Ascending aorta (tissue), 2 donors: ENCODE measurements at regions not wholly inside any gene's neighbourhood (a gene's known extent, or its start where the extent isn't known, plus 50 kb on each side); places are given as distances from the start of the nearest gene placed in this dataset.

Experiments
- DNase-seq, 2 donors: peaks; one replicate each; pipeline ENCODE4 v3.0.0-alpha.2; 2019; ENCODE audit warnings: low spot score in 2 of 2
- H3K27ac ChIP-seq, 2 donors: fragments of 200-600 bp; sonication (generic); one replicate each; pipeline ENCODE4 v1.5.1; 2016 to 2017; ENCODE audit warnings: mild to moderate bottlenecking in 1 of 2
- H3K27me3 ChIP-seq: fragments of 200-600 bp; sonication (generic); one replicate; pipeline ENCODE4 v1.5.1; 2017
- H3K36me3 ChIP-seq, 2 donors: fragments of 200-600 bp; sonication (generic); one replicate each; pipeline ENCODE4 v1.5.1; 2016
- H3K4me1 ChIP-seq, 2 donors: fragments of 200-600 bp; sonication (generic); one replicate each; pipeline ENCODE4 v1.5.1; 2016 to 2017; ENCODE audit warnings: mild to moderate bottlenecking in 1 of 2
- H3K4me3 ChIP-seq, 2 donors: fragments of 200-600 bp; sonication (generic); one replicate each; pipeline ENCODE4 v1.5.1; 2016 to 2017; ENCODE audit warnings: mild to moderate bottlenecking in 1 of 2
- H3K9me3 ChIP-seq, 2 donors: fragments of 200-600 bp; sonication (generic); one replicate each; pipeline ENCODE4 v1.5.1; 2016
- CTCF ChIP-seq, 3 experiments: fragments of 200-600 bp in 2 of 3; fragments of 450-650 bp in 1 of 3; sonication (generic) in 2 of 3; IDR thresholded peaks; one replicate each; pipeline ENCODE4 v1.5.1; 2016 to 2019; ENCODE audit warnings: antibody characterized with exemption in 3 of 3, mild to moderate bottlenecking in 1 of 3, moderate library complexity in 1 of 3
- intact Hi-C: fragments of 100-400 bp; cut with DNase I; formaldehyde crosslinking; loops from one replicate; pipeline ENCODE4 v1.15.1; 2023

- Histone ChIP-seq H3K27me3 (peaks cover 18% of the 10 kb centered on the region), H3K27ac (no peak overlapping the region), H3K4me1 (peaks cover 11 to 18% of the 10 kb centered on the region in 2 donors), H3K9me3 (no peaks in the 10 kb centered on the region), H3K4me3 (peak overlapping the region; percentile 53 to 70), H3K36me3 (no peaks in the 10 kb centered on the region)
- intact Hi-C loops = loop anchor here (5.0 kb wide), 1 partner anchor 623 kb away; the partner anchor contains the start of gene UCHL1
- no peak for DNase-seq
- TF ChIP-seq CTCF (IDR thresholded peaks at IDR 0.05) = no peak
These were observed 55.0 kb upstream of the TMEM33 start for GRCh38 chr4:41880022-41880837.

- Histone ChIP-seq H3K27me3 (peaks cover 18% of the 10 kb centered on the region), H3K4me3 (no peak overlapping the region), H3K9me3 (no peaks in the 10 kb centered on the region), H3K27ac (no peak overlapping the region), H3K4me1 (peaks cover 11 to 18% of the 10 kb centered on the region in 2 donors), H3K36me3 (no peaks in the 10 kb centered on the region)
- no peak for DNase-seq
- intact Hi-C loops = no loop called here
- TF ChIP-seq CTCF (IDR thresholded peaks at IDR 0.05) = no peak
These were observed 55.7 kb upstream of the TMEM33 start for GRCh38 chr4:41879552-41879951.

- DNase-seq = no peak
- Histone ChIP-seq H3K9me3 (no peaks in the 10 kb centered on the region), H3K4me3 (no peak overlapping the region), H3K27me3 (peaks cover 18% of the 10 kb centered on the region), H3K27ac (no peak overlapping the region), H3K4me1 (peaks cover 11 to 18% of the 10 kb centered on the region in 2 donors), H3K36me3 (no peaks in the 10 kb centered on the region)
- no peak for TF ChIP-seq CTCF (IDR thresholded peaks at IDR 0.05)
- intact Hi-C loops = no loop called here
These were observed 56.2 kb upstream of the TMEM33 start for GRCh38 chr4:41878991-41879491.

- no peak for DNase-seq
- intact Hi-C loops = no loop called here
- Histone ChIP-seq H3K9me3 (no peaks in the 10 kb centered on the region), H3K4me3 (no peak overlapping the region), H3K27ac (no peak overlapping the region), H3K4me1 (peaks cover 11 to 18% of the 10 kb centered on the region in 2 donors), H3K36me3 (no peaks in the 10 kb centered on the region), H3K27me3 (peaks cover 18% of the 10 kb centered on the region)
- TF ChIP-seq CTCF (IDR thresholded peaks at IDR 0.05) = no peak
These were observed 56.9 kb upstream of the TMEM33 start for GRCh38 chr4:41878170-41878969.

GRCh38 chr4:41877020-41877796 lies 58.0 kb upstream of the TMEM33 start:
- no peaks in the 10 kb centered on the region for H3K9me3 ChIP-seq
- no peak overlapping the region for H3K4me3 ChIP-seq
- DNase-seq = no peak
- H3K27me3 ChIP-seq = peaks cover 16% of the 10 kb centered on the region
- H3K36me3 ChIP-seq = no peaks in the 10 kb centered on the region
- intact Hi-C loops = no loop called here
- TF ChIP-seq CTCF (IDR thresholded peaks at IDR 0.05) = no peak
- peaks cover 9 to 15% of the 10 kb centered on the region in 2 donors for H3K4me1 ChIP-seq
- no peak overlapping the region for H3K27ac ChIP-seq
